ENCODE measurements at regions not wholly inside any gene's neighbourhood (a gene's known extent, or its start where the extent isn't known, plus 50 kb on each side); places are given as distances from the start of the nearest gene placed in this dataset.

- TF ChIP-seq CTCF (IDR thresholded peaks at IDR 0.05) (no peak), EZH2phosphoT487 (IDR thresholded peaks at IDR 0.05) (no peak), EZH2 (IDR thresholded peaks at IDR 0.05) (no peak)
- Histone ChIP-seq H3K36me3 (no peaks in the 10 kb centered on the region), H3K4me2 (no peak overlapping the region), H4K20me1 (ENCODE audit: low read depth) (no peaks in the 10 kb centered on the region), H3K27me3 (no peaks in the 10 kb centered on the region), H3K4me1 (peaks cover 7% of the 10 kb centered on the region), H3K27ac (no peak overlapping the region), H3K4me3 (no peak overlapping the region), H3K79me2 (ENCODE audit: low read depth) (no peaks in the 10 kb centered on the region), H3K9me3 (ENCODE audit: low read depth) (no peaks in the 10 kb centered on the region), H3K9ac (no peak overlapping the region), H3F3A (ENCODE audit: low read depth) (no peaks in the 10 kb centered on the region), H2AFZ (replicated peaks) (no peak overlapping the region)
- Mint-ChIP-seq H3K36me3 (no peaks in the 10 kb centered on the region), H3K4me1 (peaks cover 2% of the 10 kb centered on the region), H3K27me3 (ENCODE audit: insufficient read depth, low read depth) (no peaks in the 10 kb centered on the region), H3K4me3 (no peak overlapping the region), H3K27ac (no peak overlapping the region), H3K9me3 (no peaks in the 10 kb centered on the region)
- no peak for DNase-seq (ENCODE audit: low spot score)
Measured at GRCh38 chr9:20030221-20030620, 241.4 kb upstream of the SLC24A2 start.

- H3K27ac Mint-ChIP-seq: no peak overlapping the region
- no peaks in the 10 kb centered on the region for H3K27me3 ChIP-seq
Measured at GRCh38 chr9:20028849-20029231, 240.0 kb upstream of the SLC24A2 start.

GRCh38 chr9:20028192-20028848, 239.5 kb upstream of the SLC24A2 start:
- Mint-ChIP-seq H3K4me1 (peaks cover 9% of the 10 kb centered on the region), H3K9me3 (no peaks in the 10 kb centered on the region), H3K4me3 (no peak overlapping the region), H3K36me3 (no peaks in the 10 kb centered on the region), H3K27ac (no peak overlapping the region), H3K27me3 (ENCODE audit: insufficient read depth, low read depth) (no peaks in the 10 kb centered on the region)
- Histone ChIP-seq H3K79me2 (ENCODE audit: low read depth) (no peaks in the 10 kb centered on the region), H3K4me1 (peaks cover 19% of the 10 kb centered on the region), H3K9ac (no peak overlapping the region), H3K4me3 (no peak overlapping the region), H4K20me1 (ENCODE audit: low read depth) (no peaks in the 10 kb centered on the region), H3K9me3 (ENCODE audit: low read depth) (no peaks in the 10 kb centered on the region), H3K36me3 (no peaks in the 10 kb centered on the region), H3F3A (ENCODE audit: low read depth) (peaks cover 11% of the 10 kb centered on the region), H2AFZ (replicated peaks) (no peak overlapping the region), H3K27me3 (no peaks in the 10 kb centered on the region), H3K4me2 (no peak overlapping the region), H3K27ac (no peak overlapping the region)
- TF ChIP-seq EZH2 (IDR thresholded peaks at IDR 0.05) (no peak), EZH2phosphoT487 (IDR thresholded peaks at IDR 0.05) (no peak), CTCF (IDR thresholded peaks at IDR 0.05) (no peak)
- no peak for DNase-seq (ENCODE audit: low spot score)

More at GRCh38 chr9:20028849-20029231, 240.0 kb upstream of the SLC24A2 start:
- no peak overlapping the region for H3K9ac ChIP-seq
- H3K27ac ChIP-seq: no peak overlapping the region
- peaks cover 5% of the 10 kb centered on the region for H3F3A ChIP-seq (ENCODE audit: low read depth)
- no peaks in the 10 kb centered on the region for H3K36me3 ChIP-seq
- no peaks in the 10 kb centered on the region for H3K79me2 ChIP-seq (ENCODE audit: low read depth)
- no peak for DNase-seq (ENCODE audit: low spot score)
- peaks cover 14% of the 10 kb centered on the region for H3K4me1 ChIP-seq
- H3K4me3 ChIP-seq: no peak overlapping the region
- Mint-ChIP-seq H3K4me1 (peaks cover 5% of the 10 kb centered on the region), H3K4me3 (no peak overlapping the region), H3K9me3 (no peaks in the 10 kb centered on the region), H3K36me3 (no peaks in the 10 kb centered on the region), H3K27me3 (ENCODE audit: insufficient read depth, low read depth) (no peaks in the 10 kb centered on the region)
- H3K4me2 ChIP-seq: no peak overlapping the region
- TF ChIP-seq EZH2phosphoT487 (IDR thresholded peaks at IDR 0.05): no peak
- TF ChIP-seq CTCF (IDR thresholded peaks at IDR 0.05): no peak
- TF ChIP-seq EZH2 (IDR thresholded peaks at IDR 0.05): no peak
- no peak overlapping the region for H2AFZ ChIP-seq (replicated peaks)
- no peaks in the 10 kb centered on the region for H4K20me1 ChIP-seq (ENCODE audit: low read depth)
- no peaks in the 10 kb centered on the region for H3K9me3 ChIP-seq (ENCODE audit: low read depth)

Data from neural progenitor cell (in vitro differentiated cells).